Renal pelvis (tissue), 1 donor: ENCODE measurements at regions not wholly inside any gene's neighbourhood (a gene's known extent, or its start where the extent isn't known, plus 50 kb on each side); places are given as distances from the start of the nearest gene placed in this dataset.
A peak's percentile ranks its signal among the peaks of the same experiment; 100 is the strongest.
"Not testable (repeated sequence)": the region's sequence is repeated elsewhere in the genome, so short reads cannot be mapped to it uniquely, and the experiment has no call there.

Experiments used
- DNase-seq: peaks from one replicate; pipeline ENCODE4 v3.0.0-alpha.2; 2013

GRCh38 chr4:141346144-141346543 lies 125.4 kb downstream of the ZNF330 start:
- DNase-seq: peak; percentile 55

- no peak for DNase-seq
Measured at GRCh38 chr4:141347684-141348083, 127.0 kb downstream of the ZNF330 start.

- no peak for DNase-seq
Measured at GRCh38 chr4:141348125-141348524, 127.4 kb downstream of the ZNF330 start.

GRCh38 chr4:141348573-141348972 lies 127.9 kb downstream of the ZNF330 start:
- DNase-seq: no peak

GRCh38 chr4:141349236-141349635 lies 128.5 kb downstream of the ZNF330 start:
- DNase-seq: no peak

GRCh38 chr4:141350122-141350905 lies 129.6 kb downstream of the ZNF330 start:
- peak; percentile 50 for DNase-seq

- no peak for DNase-seq
Measured at GRCh38 chr4:141352331-141352730, 131.6 kb downstream of the ZNF330 start.

GRCh38 chr4:141352909-141353525 lies 132.3 kb downstream of the ZNF330 start:
- no peak for DNase-seq

GRCh38 chr4:141356321-141356962 lies 135.7 kb downstream of the ZNF330 start:
- no peak for DNase-seq

- no peak for DNase-seq
Measured at GRCh38 chr4:141356963-141357335, 136.3 kb downstream of the ZNF330 start.

GRCh38 chr4:141368241-141368640 lies 147.5 kb downstream of the ZNF330 start:
- not testable (repeated sequence) for DNase-seq

GRCh38 chr4:141371206-141371605 lies 150.5 kb downstream of the ZNF330 start:
- DNase-seq: no peak

- no peak for DNase-seq
Measured at GRCh38 chr4:141375855-141376254, 155.2 kb downstream of the ZNF330 start.

- no peak for DNase-seq
Measured at GRCh38 chr4:141376769-141377168, 156.1 kb downstream of the ZNF330 start.

GRCh38 chr4:141387299-141387698 lies 166.6 kb downstream of the ZNF330 start:
- no peak for DNase-seq

GRCh38 chr4:141388481-141388880 lies 167.8 kb downstream of the ZNF330 start:
- DNase-seq: no peak

GRCh38 chr4:141389649-141390048 lies 169.0 kb downstream of the ZNF330 start:
- no peak for DNase-seq

GRCh38 chr4:141390571-141390970 lies 169.9 kb downstream of the ZNF330 start:
- DNase-seq: no peak

- no peak for DNase-seq
Measured at GRCh38 chr4:141391293-141391692, 170.6 kb downstream of the ZNF330 start.

GRCh38 chr4:141391771-141392170 lies 171.1 kb downstream of the ZNF330 start:
- peak; percentile 10 for DNase-seq

GRCh38 chr4:141395246-141395830 lies 174.6 kb downstream of the ZNF330 start:
- DNase-seq: no peak

- no peak for DNase-seq
Measured at GRCh38 chr4:141395919-141396318, 175.2 kb downstream of the ZNF330 start.

- no peak for DNase-seq
Measured at GRCh38 chr4:141402712-141403111, 182.0 kb downstream of the ZNF330 start.
